HEK293 (cell line): ENCODE measurements at regions not wholly inside any gene's neighbourhood (a gene's known extent, or its start where the extent isn't known, plus 50 kb on each side); places are given as distances from the start of the nearest gene placed in this dataset.

Experiments
- CTCF ChIA-PET: fragments of 350-600 bp; formaldehyde crosslinking; extraction: SDS; loops from one replicate; lab custom pipeline; 2021; ENCODE audit warnings: antibody characterized with exemption; lab: Yijun Ruan, JAX
- POLR2A ChIA-PET: fragments of 300-600 bp; formaldehyde crosslinking; extraction: SDS; loops from one replicate; lab custom pipeline; 2020; ENCODE audit warnings: antibody characterized with exemption, inconsistent platforms; lab: Yijun Ruan, JAX
- H3K27ac ChIP-seq: fragments of 200-500 bp; sonication (Bioruptor generic); 2 replicates; pipeline ENCODE4 v1.5.1; 2014; ENCODE audit warnings: low read depth, low read length, control low read depth, inconsistent platforms; ENCODE audit errors: extremely low read depth
- H3K36me3 ChIP-seq, 2 experiments: fragments of 200-500 bp in 1 of 2; sonication (Bioruptor generic) in 1 of 2; 1 replicate in 1 of 2; 2 replicates in 1 of 2; pipeline ENCODE4 v1.5.1; 2014 to 2017; ENCODE audit warnings: inconsistent platforms in 2 of 2, low read length in 2 of 2; ENCODE audit not compliant: control insufficient read depth in 2 of 2, insufficient read depth in 1 of 2
- H3K4me1 ChIP-seq: fragments of 200-500 bp; sonication (Bioruptor generic); 2 replicates; pipeline ENCODE4 v1.5.1; 2014; ENCODE audit warnings: mild to moderate bottlenecking, low read length, inconsistent platforms; ENCODE audit not compliant: control insufficient read depth, insufficient read depth
- H3K4me3 ChIP-seq: 2 replicates; pipeline ENCODE4 v1.5.1; 2011; ENCODE audit warnings: low read depth, mild to moderate bottlenecking, control low read depth, low read length, moderate library complexity
- H3K9me3 ChIP-seq: fragments of 200-500 bp; sonication (Bioruptor generic); 2 replicates; pipeline ENCODE4 v1.5.1; 2014; ENCODE audit warnings: low read depth, low read length, inconsistent platforms; ENCODE audit not compliant: control insufficient read depth, insufficient read depth
- KLF16 ChIP-seq: fragments of 450-650 bp; formaldehyde crosslinking; IDR thresholded peaks from 2 replicates; pipeline ENCODE4 v1.5.1; 2017; ENCODE audit warnings: missing biosample characterization, missing genetic modification characterization
- KLF9 ChIP-seq: fragments of 450-650 bp; formaldehyde crosslinking; IDR thresholded peaks from 2 replicates; pipeline ENCODE4 v1.5.1; 2016; ENCODE audit warnings: missing biosample characterization, missing genetic modification characterization, low read depth
- MZF1 ChIP-seq: fragments of 450-650 bp; formaldehyde crosslinking; IDR thresholded peaks from 2 replicates; pipeline ENCODE4 v1.5.1; 2017; ENCODE audit warnings: missing biosample characterization, missing genetic modification characterization, borderline replicate concordance
- PRDM10 ChIP-seq: fragments of 450-650 bp; formaldehyde crosslinking; IDR thresholded peaks from 2 replicates; pipeline ENCODE4 v1.5.1; 2016; ENCODE audit warnings: missing biosample characterization, missing genetic modification characterization
- SP2 ChIP-seq: fragments of 450-650 bp; formaldehyde crosslinking; IDR thresholded peaks from 2 replicates; pipeline ENCODE4 v1.5.1; 2016; ENCODE audit warnings: missing biosample characterization, missing genetic modification characterization
- TSHZ1 ChIP-seq: fragments of 450-650 bp; formaldehyde crosslinking; IDR thresholded peaks from 2 replicates; pipeline ENCODE4 v1.5.1; 2016; ENCODE audit warnings: missing biosample characterization, missing genetic modification characterization, borderline replicate concordance
- ZBTB21 ChIP-seq: fragments of 450-650 bp; formaldehyde crosslinking; IDR thresholded peaks from 2 replicates; pipeline ENCODE4 v1.5.1; 2017; ENCODE audit warnings: missing biosample characterization, missing genetic modification characterization
- ZNF112 ChIP-seq: fragments of 450-650 bp; formaldehyde crosslinking; IDR thresholded peaks from 2 replicates; pipeline ENCODE4 v1.5.0; 2017; ENCODE audit warnings: missing biosample characterization, missing genetic modification characterization
- ZNF132 ChIP-seq: fragments of 450-650 bp; formaldehyde crosslinking; IDR thresholded peaks from 2 replicates; pipeline ENCODE4 v1.5.1; 2017; ENCODE audit warnings: missing biosample characterization, missing genetic modification characterization, borderline replicate concordance
- ZNF133 ChIP-seq: fragments of 450-650 bp; formaldehyde crosslinking; IDR thresholded peaks from 2 replicates; pipeline ENCODE4 v1.5.1; 2016; ENCODE audit warnings: missing biosample characterization, missing genetic modification characterization
- ZNF18 ChIP-seq: fragments of 450-650 bp; formaldehyde crosslinking; IDR thresholded peaks from 2 replicates; pipeline ENCODE4 v1.5.1; 2016; ENCODE audit warnings: missing biosample characterization, missing genetic modification characterization
- ZNF202 ChIP-seq: fragments of 450-650 bp; formaldehyde crosslinking; IDR thresholded peaks from 2 replicates; pipeline ENCODE4 v1.5.1; 2016; ENCODE audit warnings: missing biosample characterization, missing genetic modification characterization, borderline replicate concordance
- ZNF23 ChIP-seq: fragments of 450-650 bp; formaldehyde crosslinking; IDR thresholded peaks from 2 replicates; pipeline ENCODE4 v1.5.1; 2016; ENCODE audit warnings: missing biosample characterization, missing genetic modification characterization, borderline replicate concordance
- ZNF302 ChIP-seq: fragments of 450-650 bp; formaldehyde crosslinking; IDR thresholded peaks from 2 replicates; pipeline ENCODE4 v1.5.1; 2016; ENCODE audit warnings: missing biosample characterization, missing genetic modification characterization, low read depth
- ZNF311 ChIP-seq: fragments of 450-650 bp; formaldehyde crosslinking; IDR thresholded peaks from 2 replicates; pipeline ENCODE4 v1.5.1; 2017; ENCODE audit warnings: missing biosample characterization, missing genetic modification characterization, borderline replicate concordance
- ZNF335 ChIP-seq: fragments of 450-650 bp; formaldehyde crosslinking; conservative IDR thresholded peaks from 2 replicates; pipeline ENCODE4 v1.5.1; 2016; ENCODE audit warnings: missing biosample characterization, missing genetic modification characterization
- ZNF350 ChIP-seq: fragments of 450-650 bp; formaldehyde crosslinking; IDR thresholded peaks from 2 replicates; pipeline ENCODE4 v1.5.0; 2017; ENCODE audit warnings: missing biosample characterization, mild to moderate bottlenecking, missing genetic modification characterization
- ZNF600 ChIP-seq: fragments of 450-650 bp; formaldehyde crosslinking; IDR thresholded peaks from 2 replicates; pipeline ENCODE4 v1.5.1; 2016; ENCODE audit warnings: missing biosample characterization, missing genetic modification characterization
- ZNF670 ChIP-seq: fragments of 450-650 bp; formaldehyde crosslinking; IDR thresholded peaks from 2 replicates; pipeline ENCODE4 v1.5.1; 2016; ENCODE audit warnings: missing biosample characterization, missing genetic modification characterization, low read depth
- ZNF768 ChIP-seq: fragments of 450-650 bp; formaldehyde crosslinking; IDR thresholded peaks from 2 replicates; pipeline ENCODE4 v1.5.1; 2018; ENCODE audit warnings: missing biosample characterization, mild to moderate bottlenecking, missing genetic modification characterization
- ZXDB ChIP-seq: fragments of 450-650 bp; formaldehyde crosslinking; IDR thresholded peaks from 2 replicates; pipeline ENCODE4 v1.5.1; 2016; ENCODE audit warnings: missing biosample characterization, missing genetic modification characterization

GRCh38 chr2:42942214-42942989 lies 150.0 kb upstream of the HAAO start:
- no peaks in the 10 kb centered on the region for H3K9me3 ChIP-seq
- TF ChIP-seq ZNF18 (tag by site-specific recombination): peak; percentile 43; the same call in 1 of the 2 replicates
- no peak for TF ChIP-seq ZNF132 (tag by site-specific recombination)
- TF ChIP-seq, all 188 proteins: peak for 1
- CTCF ChIA-PET: interaction anchor here (1.0 kb wide), 1 partner anchor 287 kb away, joined by 3 read pairs; no protein-coding TSS in a partner anchor
- Histone ChIP-seq H3K36me3 (no peaks in the 10 kb centered on the region), H3K4me3 (no peak overlapping the region), H3K27ac (no peak overlapping the region), H3K4me1 (no peaks in the 10 kb centered on the region)
- POLR2A ChIA-PET: no interaction called here

GRCh38 chr2:42941633-42942176 lies 149.3 kb upstream of the HAAO start:
- H3K9me3 ChIP-seq: no peaks in the 10 kb centered on the region
- H3K36me3 ChIP-seq: no peaks in the 10 kb centered on the region
- H3K4me1 ChIP-seq: no peaks in the 10 kb centered on the region
- CTCF ChIA-PET: interaction anchor here (1.0 kb wide), 1 partner anchor 287 kb away, joined by 3 read pairs; no protein-coding TSS in a partner anchor
- TF ChIP-seq ZNF600 (tag by site-specific recombination): no peak
- no peak for TF ChIP-seq ZNF202 (tag by site-specific recombination)
- no peak for TF ChIP-seq ZNF133 (tag by site-specific recombination)
- TF ChIP-seq KLF16: no peak
- no peak for TF ChIP-seq TSHZ1 (tag by site-specific recombination)
- no peak for TF ChIP-seq ZBTB21 (tag by site-specific recombination)
- no peak for TF ChIP-seq MZF1
- TF ChIP-seq ZNF768 (tag by site-specific recombination): no peak
- TF ChIP-seq ZNF311 (tag by site-specific recombination): no peak
- no peak for TF ChIP-seq ZNF350 (tag by site-specific recombination)
- TF ChIP-seq ZNF670 (tag by site-specific recombination): no peak
- TF ChIP-seq ZXDB (tag by site-specific recombination): no peak
- TF ChIP-seq KLF9 (tag by site-specific recombination): no peak
- no peak for TF ChIP-seq ZNF112 (tag by site-specific recombination)
- no peak for TF ChIP-seq ZNF23
- no peak for TF ChIP-seq ZNF335 (tag by site-specific recombination)
- no peak for TF ChIP-seq SP2
- no peak for TF ChIP-seq ZNF302 (tag by site-specific recombination)
- no peak for TF ChIP-seq PRDM10 (tag by site-specific recombination)
- H3K4me3 ChIP-seq: no peak overlapping the region
- H3K27ac ChIP-seq: no peak overlapping the region
- POLR2A ChIA-PET: no interaction called here
